GM23338 (cell line): ENCODE measurements at regions not wholly inside any gene's neighbourhood (a gene's known extent, or its start where the extent isn't known, plus 50 kb on each side); places are given as distances from the start of the nearest gene placed in this dataset.

Experiments used
- CREB1 ChIP-seq: fragments of 250-450 bp; sonication (Bioruptor Pico); IDR thresholded peaks from 2 replicates; pipeline ENCODE4 v1.5.0; 2020; ENCODE audit warnings: low read depth, mild to moderate bottlenecking, moderate library complexity
- CTCF ChIP-seq, 2 experiments: fragments of 200-600 bp in 1 of 2; sonication (generic) in 1 of 2; conservative IDR thresholded peaks; 2 replicates each; pipeline versions ENCODE4 v1.5.1 to v1.6.1; 2016 to 2017; ENCODE audit warnings: antibody characterized with exemption in 2 of 2, low read depth in 2 of 2, mild to moderate bottlenecking in 2 of 2, moderate library complexity in 1 of 2
- ETS1 ChIP-seq: IDR thresholded peaks from 2 replicates; pipeline ENCODE4 v1.6.1; 2016; ENCODE audit warnings: antibody characterized with exemption
- EZH2 ChIP-seq: fragments of 200-600 bp; sonication (generic); IDR thresholded peaks from one replicate; pipeline ENCODE4 v1.8.0; 2017; ENCODE audit warnings: antibody characterized with exemption, mild to moderate bottlenecking, low read depth; ENCODE audit not compliant: unreplicated experiment
- EZH2phosphoT487 ChIP-seq: fragments of 200-600 bp; sonication (generic); IDR thresholded peaks from one replicate; pipeline ENCODE4 v1.8.1; 2018; ENCODE audit warnings: antibody characterized with exemption; ENCODE audit not compliant: unreplicated experiment
- JUNB ChIP-seq: IDR thresholded peaks from one replicate; pipeline ENCODE4 v1.6.1; 2016; ENCODE audit warnings: antibody characterized with exemption; ENCODE audit not compliant: unreplicated experiment
- NANOG ChIP-seq: IDR thresholded peaks from 2 replicates; pipeline ENCODE4 v1.6.1; 2016; ENCODE audit warnings: antibody characterized with exemption, borderline replicate concordance
- POLR2AphosphoS5 ChIP-seq: IDR thresholded peaks from 2 replicates; pipeline ENCODE4 v1.6.1; 2016; ENCODE audit warnings: antibody characterized with exemption, low read depth
- STAT1 ChIP-seq: IDR thresholded peaks from one replicate; pipeline ENCODE4 v1.6.1; 2016; ENCODE audit warnings: antibody characterized with exemption; ENCODE audit not compliant: unreplicated experiment
- ZNF114 ChIP-seq: fragments of 250-450 bp; sonication (Bioruptor Pico); IDR thresholded peaks from 2 replicates; pipeline ENCODE4 v1.5.0; 2020; ENCODE audit warnings: mild to moderate bottlenecking, moderate library complexity
- ZNF331 ChIP-seq: fragments of 250-450 bp; sonication (Bioruptor Pico); IDR thresholded peaks from 2 replicates; pipeline ENCODE4 v1.5.0; 2020; ENCODE audit warnings: low read depth, mild to moderate bottlenecking, moderate library complexity
- ZNF462 ChIP-seq: fragments of 250-450 bp; sonication (Bioruptor Pico); IDR thresholded peaks from 2 replicates; pipeline ENCODE4 v1.5.0; 2020; ENCODE audit warnings: mild to moderate bottlenecking, moderate library complexity
- TF ChIP-seq, protein P1 (sequence below): IDR thresholded peaks from one replicate; pipeline ENCODE4 v1.6.1; 2018; ENCODE audit warnings: antibody characterized with exemption; ENCODE audit not compliant: unreplicated experiment

DNA sequence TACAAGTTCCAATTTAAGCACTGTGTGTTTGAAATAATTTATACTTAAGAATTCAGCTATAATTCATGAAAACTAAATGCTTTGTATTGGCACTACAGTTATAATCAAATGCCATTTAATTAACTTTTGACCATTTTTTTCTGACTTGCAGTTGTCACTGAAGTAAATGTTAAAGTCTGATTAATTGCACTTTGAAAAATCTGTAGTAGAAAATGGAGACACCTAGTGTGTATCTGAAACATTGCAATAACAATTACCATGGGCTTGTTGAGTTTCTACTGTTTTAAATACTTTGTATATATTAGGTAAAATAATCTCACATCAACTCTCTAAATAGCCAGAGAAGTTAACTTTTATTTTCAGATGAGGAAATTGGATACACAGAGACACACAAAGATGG is 458.6 kb upstream of the FSIP2 start:
- TF ChIP-seq CTCF (conservative IDR thresholded peaks at IDR 0.05; ENCODE audit: low read depth in 2 of 2) (peak in 1 of 2 experiments; percentile 68; a peak in 3 of 4 replicates), CREB1 (CRISPR knock-in tag) (no peak), POLR2AphosphoS5 (no peak), ZNF331 (no peak), EZH2phosphoT487 (no peak), EZH2 (no peak), NANOG (no peak), JUNB (no peak), ETS1 (no peak), ZNF462 (CRISPR knock-in tag) (no peak), ZNF114 (CRISPR knock-in tag) (no peak), STAT1 (no peak)
- TF ChIP-seq, protein P1, sequence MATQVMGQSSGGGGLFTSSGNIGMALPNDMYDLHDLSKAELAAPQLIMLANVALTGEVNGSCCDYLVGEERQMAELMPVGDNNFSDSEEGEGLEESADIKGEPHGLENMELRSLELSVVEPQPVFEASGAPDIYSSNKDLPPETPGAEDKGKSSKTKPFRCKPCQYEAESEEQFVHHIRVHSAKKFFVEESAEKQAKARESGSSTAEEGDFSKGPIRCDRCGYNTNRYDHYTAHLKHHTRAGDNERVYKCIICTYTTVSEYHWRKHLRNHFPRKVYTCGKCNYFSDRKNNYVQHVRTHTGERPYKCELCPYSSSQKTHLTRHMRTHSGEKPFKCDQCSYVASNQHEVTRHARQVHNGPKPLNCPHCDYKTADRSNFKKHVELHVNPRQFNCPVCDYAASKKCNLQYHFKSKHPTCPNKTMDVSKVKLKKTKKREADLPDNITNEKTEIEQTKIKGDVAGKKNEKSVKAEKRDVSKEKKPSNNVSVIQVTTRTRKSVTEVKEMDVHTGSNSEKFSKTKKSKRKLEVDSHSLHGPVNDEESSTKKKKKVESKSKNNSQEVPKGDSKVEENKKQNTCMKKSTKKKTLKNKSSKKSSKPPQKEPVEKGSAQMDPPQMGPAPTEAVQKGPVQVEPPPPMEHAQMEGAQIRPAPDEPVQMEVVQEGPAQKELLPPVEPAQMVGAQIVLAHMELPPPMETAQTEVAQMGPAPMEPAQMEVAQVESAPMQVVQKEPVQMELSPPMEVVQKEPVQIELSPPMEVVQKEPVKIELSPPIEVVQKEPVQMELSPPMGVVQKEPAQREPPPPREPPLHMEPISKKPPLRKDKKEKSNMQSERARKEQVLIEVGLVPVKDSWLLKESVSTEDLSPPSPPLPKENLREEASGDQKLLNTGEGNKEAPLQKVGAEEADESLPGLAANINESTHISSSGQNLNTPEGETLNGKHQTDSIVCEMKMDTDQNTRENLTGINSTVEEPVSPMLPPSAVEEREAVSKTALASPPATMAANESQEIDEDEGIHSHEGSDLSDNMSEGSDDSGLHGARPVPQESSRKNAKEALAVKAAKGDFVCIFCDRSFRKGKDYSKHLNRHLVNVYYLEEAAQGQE, result no peak
